IMR-90 (cell line): ENCODE measurements at regions not wholly inside any gene's neighbourhood (a gene's known extent, or its start where the extent isn't known, plus 50 kb on each side); places are given as distances from the start of the nearest gene placed in this dataset.

Experiments
- ATAC-seq: fragments of 200-7000 bp; cut with Tn5 transposase; 2 replicates; pipeline ENCODE4 v1.9.1; 2020; ENCODE audit warnings: low read depth, mild to moderate bottlenecking, moderate library complexity
- BruUV-seq: library from RNA; stranded (reverse); fragments of 400-500 nt; replicated peaks from 2 replicates; lab custom pipeline; 2021; lab: Mats Ljungman, UMichigan
- CTCF ChIA-PET: fragments of 300-600 bp; formaldehyde crosslinking; extraction: SDS; loops from one replicate; lab custom pipeline; 2021; ENCODE audit warnings: antibody characterized with exemption; lab: Yijun Ruan, JAX
- POLR2A ChIA-PET: fragments of 300-600 bp; sonication (Branson Sonifier 250); formaldehyde crosslinking; loops from one replicate; lab custom pipeline; 2022; ENCODE audit warnings: antibody characterized with exemption; ENCODE audit not compliant: unreplicated experiment; lab: Charles Lee
- DNase-seq: peaks from one replicate; pipeline ENCODE4 v3.0.0; 2013
- H2AFZ ChIP-seq: replicated peaks from 2 replicates; pipeline ENCODE3; 2013; ENCODE audit warnings: low read length, mild to moderate bottlenecking; ENCODE audit not compliant: poor library complexity
- H2AK5ac ChIP-seq: 2 replicates; pipeline ENCODE4 v1.6.1; 2013; ENCODE audit warnings: low read depth, low read length, inconsistent platforms
- H2AK9ac ChIP-seq: replicated peaks from 2 replicates; pipeline ENCODE3; 2013; ENCODE audit warnings: mild to moderate bottlenecking, low read depth, low read length, moderate library complexity; ENCODE audit not compliant: poor library complexity
- H2BK120ac ChIP-seq: 2 replicates; pipeline ENCODE4 v1.6.1; 2013; ENCODE audit warnings: low read depth, low read length, inconsistent platforms
- H2BK15ac ChIP-seq: 3 replicates; pipeline ENCODE4 v1.6.1; 2013; ENCODE audit warnings: low read depth, low read length, inconsistent platforms
- H2BK20ac ChIP-seq: 2 replicates; pipeline ENCODE4 v1.6.1; 2013; ENCODE audit warnings: low read depth, mild to moderate bottlenecking, inconsistent platforms, low read length, moderate library complexity
- H2BK5ac ChIP-seq: 2 replicates; pipeline ENCODE4 v1.6.1; 2013; ENCODE audit warnings: mild to moderate bottlenecking, low read depth, low read length, inconsistent platforms; ENCODE audit not compliant: poor library complexity, severe bottlenecking
- H3K14ac ChIP-seq: replicated peaks from 2 replicates; pipeline ENCODE4 v1.6.1; 2013; ENCODE audit warnings: low read depth, low read length, inconsistent platforms
- H3K18ac ChIP-seq: 2 replicates; pipeline ENCODE4 v1.6.1; 2013; ENCODE audit warnings: low read depth, low read length, control low read depth
- H3K23ac ChIP-seq: 2 replicates; pipeline ENCODE4 v1.6.1; 2013; ENCODE audit warnings: low read depth, low read length, inconsistent platforms
- H3K27ac ChIP-seq: 2 replicates; pipeline ENCODE4 v1.5.1; 2013; ENCODE audit warnings: mild to moderate bottlenecking, control low read depth, low read length; ENCODE audit not compliant: insufficient read depth
- H3K27me3 ChIP-seq: 2 replicates; pipeline ENCODE4 v1.6.1; 2013; ENCODE audit warnings: low read length; ENCODE audit not compliant: control insufficient read depth, insufficient read depth
- H3K36me3 ChIP-seq: 2 replicates; pipeline ENCODE4 v1.6.1; 2013; ENCODE audit warnings: low read length, mixed read lengths; ENCODE audit not compliant: control insufficient read depth, insufficient read depth
- H3K4ac ChIP-seq: 2 replicates; pipeline ENCODE4 v1.6.1; 2013; ENCODE audit warnings: low read depth, low read length, inconsistent platforms
- H3K4me1 ChIP-seq: 2 replicates; pipeline ENCODE4 v1.6.1; 2013; ENCODE audit warnings: low read length, mixed read lengths; ENCODE audit not compliant: control insufficient read depth, insufficient read depth
- H3K4me2 ChIP-seq: 2 replicates; pipeline ENCODE4 v1.6.1; 2013; ENCODE audit warnings: low read depth, mild to moderate bottlenecking, control low read depth, low read length, moderate library complexity
- H3K4me3 ChIP-seq: 2 replicates; pipeline ENCODE4 v1.5.1; 2013; ENCODE audit warnings: low read depth, mild to moderate bottlenecking, control low read depth, low read length, moderate library complexity; ENCODE audit not compliant: insufficient read depth
- H3K56ac ChIP-seq: 2 replicates; pipeline ENCODE4 v1.6.1; 2013; ENCODE audit warnings: low read length, inconsistent platforms; ENCODE audit not compliant: insufficient read depth; ENCODE audit errors: extremely low read depth
- H3K79me1 ChIP-seq, 2 experiments: 2 replicates each; pipeline ENCODE4 v1.6.1; 2013; ENCODE audit warnings: low read length in 2 of 2, inconsistent platforms in 1 of 2, low read depth in 1 of 2
- H3K9ac ChIP-seq: 2 replicates; pipeline ENCODE4 v1.6.1; 2013; ENCODE audit warnings: low read depth, low read length, control low read depth
- H3K9me1 ChIP-seq: 2 replicates; pipeline ENCODE4 v1.6.1; 2013; ENCODE audit warnings: low read length, inconsistent platforms; ENCODE audit not compliant: insufficient read depth
- H3K9me3 ChIP-seq: 2 replicates; pipeline ENCODE4 v1.6.1; 2013; ENCODE audit warnings: low read length; ENCODE audit not compliant: control insufficient read depth, insufficient read depth
- H4K20me1 ChIP-seq: 2 replicates; pipeline ENCODE4 v1.6.1; 2013; ENCODE audit warnings: low read length, inconsistent platforms; ENCODE audit not compliant: insufficient read depth
- H4K5ac ChIP-seq: 2 replicates; pipeline ENCODE4 v1.6.1; 2013; ENCODE audit warnings: mild to moderate bottlenecking, low read depth, low read length, control low read depth
- H4K8ac ChIP-seq, 2 experiments: 2 replicates each; pipeline ENCODE4 v1.6.1; 2013; ENCODE audit warnings: low read depth in 2 of 2, low read length in 2 of 2, control low read depth in 1 of 2, inconsistent platforms in 1 of 2
- H4K91ac ChIP-seq: 2 replicates; pipeline ENCODE4 v1.6.1; 2013; ENCODE audit warnings: low read depth, low read length, inconsistent platforms; ENCODE audit not compliant: insufficient read depth
- BHLHE40 ChIP-seq: fragments of 150-350 bp; IDR thresholded peaks from 2 replicates; pipeline ENCODE4 v1.6.1; 2016; ENCODE audit warnings: mild to moderate bottlenecking, low read depth, low read length
- CEBPB ChIP-seq: IDR thresholded peaks from 2 replicates; pipeline ENCODE4 v1.6.1; 2012; ENCODE audit warnings: low read depth, low read length, improper control_type of control experiment
- FOS ChIP-seq: fragments of 150-350 bp; IDR thresholded peaks from 2 replicates; pipeline ENCODE4 v1.6.1; 2016; ENCODE audit warnings: low read depth, low read length
- MAFK ChIP-seq: IDR thresholded peaks from 2 replicates; pipeline ENCODE4 v1.6.1; 2012; ENCODE audit warnings: low read depth, low read length, improper control_type of control experiment
- MXI1 ChIP-seq: IDR thresholded peaks from 2 replicates; pipeline ENCODE4 v1.6.1; 2012; ENCODE audit warnings: low read depth, mild to moderate bottlenecking, low read length, moderate library complexity, borderline replicate concordance
- NFE2L2 ChIP-seq: fragments of 150-350 bp; IDR thresholded peaks from 2 replicates; pipeline ENCODE4 v1.6.1; 2016; ENCODE audit warnings: low read depth, mild to moderate bottlenecking, low read length
- POLR2A ChIP-seq: IDR thresholded peaks from 2 replicates; pipeline ENCODE4 v1.6.1; 2012; ENCODE audit warnings: mild to moderate bottlenecking, low read depth, low read length
- RAD21 ChIP-seq: IDR thresholded peaks from 2 replicates; pipeline ENCODE4 v1.6.1; 2012; ENCODE audit warnings: low read length, improper control_type of control experiment
- RCOR1 ChIP-seq: IDR thresholded peaks from 2 replicates; pipeline ENCODE4 v1.6.1; 2012; ENCODE audit warnings: mild to moderate bottlenecking, low read length, improper control_type of control experiment; ENCODE audit not compliant: insufficient replicate concordance
- RFX5 ChIP-seq: IDR thresholded peaks from 2 replicates; pipeline ENCODE4 v1.8.0; 2012; ENCODE audit warnings: low read depth, mild to moderate bottlenecking, low read length, moderate library complexity
- SMC3 ChIP-seq: fragments of 150-350 bp; IDR thresholded peaks from 2 replicates; pipeline ENCODE4 v1.6.1; 2016; ENCODE audit warnings: low read depth, mild to moderate bottlenecking, antibody characterized with exemption, low read length, moderate library complexity
- USF2 ChIP-seq: fragments of 150-350 bp; IDR thresholded peaks from 2 replicates; pipeline ENCODE4 v1.6.1; 2017; ENCODE audit warnings: mild to moderate bottlenecking, antibody characterized with exemption, low read length, low read depth
- WGBS, 2 experiments: methylation state at CpG; one replicate each; pipeline versions ENCODE4 v1.1.5 to v1.1.7; 2013; ENCODE audit warnings: missing lambda C conversion rate in 2 of 2; ENCODE audit not compliant: insufficient read length in 1 of 2; ENCODE audit errors: extremely low coverage in 2 of 2; 5-methylcytosine and 5-hydroxymethylcytosine counted together
- dilution Hi-C: fragments of 300-500 bp; cut with HindIII; formaldehyde crosslinking; loops from one replicate; pipeline ENCODE4 v1.14.3; 2018; ENCODE audit warnings: low sequenced_read_pairs; ENCODE audit not compliant: unreplicated experiment
- in situ Hi-C: fragments of 300-500 bp; cut with MboI; formaldehyde crosslinking; loops from 3 replicates; pipeline ENCODE4 v1.14.3; 2019; ENCODE audit warnings: low sequenced_read_pairs, inconsistent platforms, mixed read lengths
- intact Hi-C: fragments of 100-400 bp; cut with micrococcal nuclease; formaldehyde crosslinking; loops from 2 replicates; pipeline ENCODE4 v1.10.0; 2022
- TF ChIP-seq, protein P1 (sequence below): conservative IDR thresholded peaks from 2 replicates; pipeline ENCODE4 v1.5.1; 2012; ENCODE audit warnings: mild to moderate bottlenecking, low read depth, low read length, improper control_type of control experiment
- TF ChIP-seq, protein P2 (sequence below): fragments of 150-350 bp; IDR thresholded peaks from 2 replicates; pipeline ENCODE4 v1.6.1; 2016; ENCODE audit warnings: low read depth, mild to moderate bottlenecking, low read length, moderate library complexity, borderline replicate concordance

GRCh38 chr7:25901658-25902057 is 250.3 kb upstream of the NFE2L3 start:
- no peak overlapping the region for H2BK20ac ChIP-seq
- intact Hi-C loops (no loop called here), dilution Hi-C loops (no loop called here), in situ Hi-C loops (no loop called here)
- H2AK9ac ChIP-seq: no peak overlapping the region
- no peak overlapping the region for H2BK15ac ChIP-seq
- no peak overlapping the region for H3K4me2 ChIP-seq
- no peak overlapping the region for H3K4ac ChIP-seq
- H3K9me3 ChIP-seq: no peaks in the 10 kb centered on the region
- H3K4me1 ChIP-seq: no peaks in the 10 kb centered on the region
- H3K79me1 ChIP-seq: no peaks in the 10 kb centered on the region
- no peak overlapping the region for H4K91ac ChIP-seq
- POLR2A ChIA-PET: no interaction called here
- H4K5ac ChIP-seq: no peak overlapping the region
- no peak overlapping the region for H4K8ac ChIP-seq
- 88% methylated on average over 1 of the region's 1 CpG; no CpG with 5 or more reads in 1 of the 2 experiments for WGBS, 2 experiments
- no peak overlapping the region for H3K18ac ChIP-seq
- no peak overlapping the region for H2AFZ ChIP-seq
- no peak overlapping the region for H3K4me3 ChIP-seq
- ATAC-seq (no peak), DNase-seq (no peak)
- H3K56ac ChIP-seq: no peak overlapping the region
- H3K27me3 ChIP-seq: peaks cover 13% of the 10 kb centered on the region
- CTCF ChIA-PET: no interaction called here
- TF ChIP-seq USF2: no peak
- no peak for TF ChIP-seq FOS
- TF ChIP-seq MAFK: no peak
- no peak for TF ChIP-seq RFX5
- no peak for TF ChIP-seq RAD21
- no peak for TF ChIP-seq MXI1
- no peak for TF ChIP-seq RCOR1
- TF ChIP-seq, protein P1, sequence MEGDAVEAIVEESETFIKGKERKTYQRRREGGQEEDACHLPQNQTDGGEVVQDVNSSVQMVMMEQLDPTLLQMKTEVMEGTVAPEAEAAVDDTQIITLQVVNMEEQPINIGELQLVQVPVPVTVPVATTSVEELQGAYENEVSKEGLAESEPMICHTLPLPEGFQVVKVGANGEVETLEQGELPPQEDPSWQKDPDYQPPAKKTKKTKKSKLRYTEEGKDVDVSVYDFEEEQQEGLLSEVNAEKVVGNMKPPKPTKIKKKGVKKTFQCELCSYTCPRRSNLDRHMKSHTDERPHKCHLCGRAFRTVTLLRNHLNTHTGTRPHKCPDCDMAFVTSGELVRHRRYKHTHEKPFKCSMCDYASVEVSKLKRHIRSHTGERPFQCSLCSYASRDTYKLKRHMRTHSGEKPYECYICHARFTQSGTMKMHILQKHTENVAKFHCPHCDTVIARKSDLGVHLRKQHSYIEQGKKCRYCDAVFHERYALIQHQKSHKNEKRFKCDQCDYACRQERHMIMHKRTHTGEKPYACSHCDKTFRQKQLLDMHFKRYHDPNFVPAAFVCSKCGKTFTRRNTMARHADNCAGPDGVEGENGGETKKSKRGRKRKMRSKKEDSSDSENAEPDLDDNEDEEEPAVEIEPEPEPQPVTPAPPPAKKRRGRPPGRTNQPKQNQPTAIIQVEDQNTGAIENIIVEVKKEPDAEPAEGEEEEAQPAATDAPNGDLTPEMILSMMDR: no peak
- TF ChIP-seq SMC3: no peak
- no peak for TF ChIP-seq BHLHE40
- no peak for TF ChIP-seq CEBPB
- TF ChIP-seq, protein P2, sequence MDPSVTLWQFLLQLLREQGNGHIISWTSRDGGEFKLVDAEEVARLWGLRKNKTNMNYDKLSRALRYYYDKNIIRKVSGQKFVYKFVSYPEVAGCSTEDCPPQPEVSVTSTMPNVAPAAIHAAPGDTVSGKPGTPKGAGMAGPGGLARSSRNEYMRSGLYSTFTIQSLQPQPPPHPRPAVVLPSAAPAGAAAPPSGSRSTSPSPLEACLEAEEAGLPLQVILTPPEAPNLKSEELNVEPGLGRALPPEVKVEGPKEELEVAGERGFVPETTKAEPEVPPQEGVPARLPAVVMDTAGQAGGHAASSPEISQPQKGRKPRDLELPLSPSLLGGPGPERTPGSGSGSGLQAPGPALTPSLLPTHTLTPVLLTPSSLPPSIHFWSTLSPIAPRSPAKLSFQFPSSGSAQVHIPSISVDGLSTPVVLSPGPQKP: no peak
- no peak for TF ChIP-seq POLR2A
- no peak for TF ChIP-seq NFE2L2
- H2BK5ac ChIP-seq: no peak overlapping the region
- no peak overlapping the region for H3K14ac ChIP-seq
- no peak overlapping the region for H2AK5ac ChIP-seq
- no peak overlapping the region for H3K9ac ChIP-seq
- no peak overlapping the region for H3K23ac ChIP-seq
- no peak overlapping the region for H3K27ac ChIP-seq
- no TSS peak for BruUV-seq
- no peaks in the 10 kb centered on the region for H4K20me1 ChIP-seq
- no peak overlapping the region for H2BK120ac ChIP-seq
- no peaks in the 10 kb centered on the region for H3K36me3 ChIP-seq
- H3K9me1 ChIP-seq: no peaks in the 10 kb centered on the region
